Osteocyte (in vitro differentiated cells): ENCODE measurements at regions not wholly inside any gene's neighbourhood (a gene's known extent, or its start where the extent isn't known, plus 50 kb on each side); places are given as distances from the start of the nearest gene placed in this dataset.

ENCODE experiments used
- DNase-seq: peaks from one replicate; pipeline ENCODE4 v3.0.0; 2021; ENCODE audit warnings: mixed read lengths; ENCODE audit not compliant: unreplicated experiment; ENCODE audit errors: extremely low spot score
- H3K27ac Mint-ChIP-seq: one replicate; pipeline ENCODE4 v1.8.0; 2021; ENCODE audit warnings: mild to moderate bottlenecking, mixed read lengths; ENCODE audit not compliant: unreplicated experiment
- H3K27me3 Mint-ChIP-seq: one replicate; pipeline ENCODE4 v1.8.0; 2021; ENCODE audit warnings: mixed read lengths; ENCODE audit not compliant: unreplicated experiment
- H3K36me3 Mint-ChIP-seq: one replicate; pipeline ENCODE4 v1.8.0; 2021; ENCODE audit warnings: mixed read lengths; ENCODE audit not compliant: unreplicated experiment
- H3K4me1 Mint-ChIP-seq: one replicate; pipeline ENCODE4 v1.8.0; 2021; ENCODE audit warnings: mixed read lengths; ENCODE audit not compliant: unreplicated experiment
- H3K4me3 Mint-ChIP-seq: one replicate; pipeline ENCODE4 v1.8.0; 2021; ENCODE audit warnings: mild to moderate bottlenecking, moderate library complexity, mixed read lengths; ENCODE audit not compliant: unreplicated experiment
- H3K9me3 Mint-ChIP-seq: one replicate; pipeline ENCODE4 v1.8.0; 2021; ENCODE audit warnings: mixed read lengths; ENCODE audit not compliant: unreplicated experiment
- TF ChIP-seq, protein P1 (sequence below): fragments of 200-600 bp; sonication (generic); IDR thresholded peaks from 2 replicates; pipeline ENCODE4 v1.5.0; 2021; ENCODE audit warnings: antibody characterized with exemption, mild to moderate bottlenecking, moderate library complexity

DNA sequence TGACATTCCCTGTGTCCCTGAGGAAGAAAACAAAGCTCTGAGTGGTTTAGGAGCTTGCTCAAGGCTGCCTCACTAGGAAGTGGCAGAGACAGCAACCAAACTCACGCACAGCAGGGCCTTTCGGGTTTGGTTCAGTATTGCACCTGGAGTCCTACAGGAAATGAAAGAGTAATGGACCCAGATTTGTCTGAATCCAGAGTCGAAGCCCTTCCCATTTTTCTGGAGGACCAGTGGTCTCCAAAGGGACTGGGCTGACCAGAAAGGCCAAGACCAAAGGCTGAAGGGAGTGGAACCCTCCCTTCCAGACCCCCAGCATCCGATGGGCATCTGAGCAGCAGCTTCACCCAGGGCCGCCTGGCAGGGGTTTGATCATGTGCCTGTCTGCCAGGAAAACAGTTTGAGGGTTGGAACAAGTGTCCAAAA, 85.5 kb upstream of the RPL38 start:
- Mint-ChIP-seq H3K4me1 (no peaks in the 10 kb centered on the region), H3K27ac (no peak overlapping the region), H3K27me3 (peaks cover 11% of the 10 kb centered on the region), H3K36me3 (no peaks in the 10 kb centered on the region), H3K9me3 (no peaks in the 10 kb centered on the region), H3K4me3 (no peak overlapping the region)
- DNase-seq = no peak
- TF ChIP-seq, protein P1, sequence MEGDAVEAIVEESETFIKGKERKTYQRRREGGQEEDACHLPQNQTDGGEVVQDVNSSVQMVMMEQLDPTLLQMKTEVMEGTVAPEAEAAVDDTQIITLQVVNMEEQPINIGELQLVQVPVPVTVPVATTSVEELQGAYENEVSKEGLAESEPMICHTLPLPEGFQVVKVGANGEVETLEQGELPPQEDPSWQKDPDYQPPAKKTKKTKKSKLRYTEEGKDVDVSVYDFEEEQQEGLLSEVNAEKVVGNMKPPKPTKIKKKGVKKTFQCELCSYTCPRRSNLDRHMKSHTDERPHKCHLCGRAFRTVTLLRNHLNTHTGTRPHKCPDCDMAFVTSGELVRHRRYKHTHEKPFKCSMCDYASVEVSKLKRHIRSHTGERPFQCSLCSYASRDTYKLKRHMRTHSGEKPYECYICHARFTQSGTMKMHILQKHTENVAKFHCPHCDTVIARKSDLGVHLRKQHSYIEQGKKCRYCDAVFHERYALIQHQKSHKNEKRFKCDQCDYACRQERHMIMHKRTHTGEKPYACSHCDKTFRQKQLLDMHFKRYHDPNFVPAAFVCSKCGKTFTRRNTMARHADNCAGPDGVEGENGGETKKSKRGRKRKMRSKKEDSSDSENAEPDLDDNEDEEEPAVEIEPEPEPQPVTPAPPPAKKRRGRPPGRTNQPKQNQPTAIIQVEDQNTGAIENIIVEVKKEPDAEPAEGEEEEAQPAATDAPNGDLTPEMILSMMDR = no peak

DNA sequence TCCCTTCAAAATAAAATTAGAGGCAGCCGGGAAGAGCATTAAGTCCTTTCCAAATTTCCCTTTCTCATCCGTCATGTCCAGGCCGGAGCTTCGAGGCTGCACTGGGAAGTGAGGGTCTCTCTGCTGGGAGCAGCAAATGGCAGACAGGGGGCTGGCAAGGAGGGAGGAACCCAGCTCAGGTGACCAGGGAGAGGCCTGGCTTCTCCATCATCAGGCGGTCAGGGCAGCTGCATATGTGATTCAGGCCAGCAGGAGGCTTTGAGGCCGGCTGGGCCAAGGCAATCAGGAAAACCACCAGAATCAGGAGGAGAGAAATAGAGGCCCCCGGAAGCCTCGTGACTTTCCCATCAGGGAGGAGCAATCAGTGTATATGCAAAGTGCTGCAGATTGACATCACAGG, 85.0 kb upstream of the RPL38 start:
- H3K27ac Mint-ChIP-seq = no peak overlapping the region
- TF ChIP-seq, protein P1 = no peak
- no peaks in the 10 kb centered on the region for H3K9me3 Mint-ChIP-seq
- no peak for DNase-seq
- no peaks in the 10 kb centered on the region for H3K36me3 Mint-ChIP-seq
- peaks cover 11% of the 10 kb centered on the region for H3K27me3 Mint-ChIP-seq
- no peak overlapping the region for H3K4me3 Mint-ChIP-seq
- no peaks in the 10 kb centered on the region for H3K4me1 Mint-ChIP-seq

DNA sequence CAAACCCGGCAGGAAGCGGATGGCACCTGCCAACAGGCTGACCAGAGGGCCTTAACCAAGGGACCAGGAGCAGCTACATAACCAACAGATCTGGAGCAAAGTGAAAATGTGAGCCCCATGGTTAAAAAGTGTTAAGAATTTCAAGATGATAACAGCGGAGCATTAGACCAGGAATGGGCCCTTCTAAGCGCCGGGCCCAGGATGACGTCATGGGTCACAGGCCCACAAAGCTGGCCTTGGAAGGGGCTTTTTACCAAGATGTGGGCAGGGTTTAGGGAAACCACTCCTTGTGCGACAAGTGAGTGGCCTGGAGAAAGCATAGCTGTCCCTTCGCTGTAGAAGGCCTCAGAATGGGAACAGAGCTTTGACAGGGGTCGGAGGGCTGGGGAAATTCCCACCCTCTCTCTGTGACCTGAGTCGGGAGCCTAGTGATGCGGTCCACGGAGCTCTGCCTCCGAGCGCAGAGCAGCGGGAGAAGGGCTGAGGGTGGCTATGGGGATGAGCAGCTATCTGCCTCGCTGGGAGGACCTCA, 84.4 kb upstream of the RPL38 start:
- no peak for DNase-seq
- no peaks in the 10 kb centered on the region for H3K36me3 Mint-ChIP-seq
- no peak overlapping the region for H3K4me3 Mint-ChIP-seq
- peaks cover 11% of the 10 kb centered on the region for H3K27me3 Mint-ChIP-seq
- TF ChIP-seq, protein P1 = no peak
- H3K4me1 Mint-ChIP-seq = no peaks in the 10 kb centered on the region
- no peaks in the 10 kb centered on the region for H3K9me3 Mint-ChIP-seq
- no peak overlapping the region for H3K27ac Mint-ChIP-seq

DNA sequence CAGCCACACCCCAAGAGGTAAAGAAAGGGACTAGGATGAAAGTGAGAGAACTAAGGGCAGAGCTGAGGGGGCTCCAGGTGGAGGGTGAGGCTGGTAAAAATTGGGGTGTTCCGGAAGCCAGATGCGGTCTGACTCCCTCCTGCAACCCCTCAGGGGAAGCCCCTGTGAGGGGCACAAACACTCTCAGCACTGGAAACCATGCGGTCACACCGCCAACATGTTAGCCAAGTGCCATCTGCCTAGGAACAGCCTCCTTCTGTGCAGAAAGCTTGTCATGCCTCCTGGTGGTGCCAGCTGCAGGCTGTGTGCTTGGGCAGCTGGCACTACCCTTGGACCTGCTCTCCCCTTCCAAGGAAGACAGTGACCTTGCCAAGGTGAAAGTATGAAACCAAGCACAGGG, 83.5 kb upstream of the RPL38 start:
- H3K36me3 Mint-ChIP-seq = no peaks in the 10 kb centered on the region
- DNase-seq = no peak

DNA sequence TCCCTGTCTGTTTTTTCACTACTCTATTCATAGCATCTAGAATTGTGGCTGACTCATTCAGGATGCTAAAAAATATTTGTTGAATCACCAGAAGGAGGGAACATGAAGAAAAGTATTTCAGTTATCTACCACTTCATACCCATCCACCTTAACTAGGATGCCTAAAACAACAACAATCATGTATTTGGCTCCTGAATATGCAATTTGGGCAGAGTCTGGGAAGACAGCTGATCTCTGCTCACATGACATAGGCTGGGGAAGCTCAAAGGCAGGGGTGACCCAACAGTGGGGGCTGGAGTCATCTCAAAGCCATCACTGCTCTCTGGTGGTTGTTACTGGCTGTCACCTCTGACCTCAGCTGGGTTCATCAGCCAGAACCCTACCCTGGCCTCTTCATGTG, 80.1 kb upstream of the RPL38 start:
- no peaks in the 10 kb centered on the region for H3K36me3 Mint-ChIP-seq
- no peak for DNase-seq
- H3K9me3 Mint-ChIP-seq = peaks cover 4% of the 10 kb centered on the region
- no peak overlapping the region for H3K27ac Mint-ChIP-seq
- H3K27me3 Mint-ChIP-seq = no peaks in the 10 kb centered on the region
- H3K4me1 Mint-ChIP-seq = no peaks in the 10 kb centered on the region
- H3K4me3 Mint-ChIP-seq = no peak overlapping the region
- TF ChIP-seq, protein P1 = no peak

More for the DNA sequence above, 83.5 kb upstream of the RPL38 start:
- no peaks in the 10 kb centered on the region for H3K4me1 Mint-ChIP-seq
- H3K9me3 Mint-ChIP-seq = peaks cover 2% of the 10 kb centered on the region
- H3K27me3 Mint-ChIP-seq = peaks cover 11% of the 10 kb centered on the region
- H3K27ac Mint-ChIP-seq = no peak overlapping the region
- no peak overlapping the region for H3K4me3 Mint-ChIP-seq
- TF ChIP-seq, protein P1 = no peak
